Panc1 (cell line): ENCODE measurements at regions not wholly inside any gene's neighbourhood (a gene's known extent, or its start where the extent isn't known, plus 50 kb on each side); places are given as distances from the start of the nearest gene placed in this dataset.

Experiments
- ATAC-seq: fragments of 200-7000 bp; cut with Tn5 transposase; 2 replicates; pipeline ENCODE4 v1.9.1; 2020; ENCODE audit warnings: mild to moderate bottlenecking, moderate library complexity
- BruUV-seq: library from RNA; stranded (reverse); fragments of 400-500 nt; replicated peaks from 2 replicates; lab custom pipeline; 2021; lab: Mats Ljungman, UMichigan
- CTCF ChIA-PET: fragments of 300-600 bp; sonication (Branson Sonifier 250); formaldehyde crosslinking; loops from one replicate; lab custom pipeline; 2022; ENCODE audit warnings: antibody characterized with exemption; lab: Charles Lee
- POLR2A ChIA-PET: fragments of 300-600 bp; sonication (Branson Sonifier 250); formaldehyde crosslinking; loops from one replicate; lab custom pipeline; 2022; ENCODE audit warnings: antibody characterized with exemption; lab: Charles Lee
- DNase-seq: peaks from one replicate; pipeline ENCODE4 v3.0.0-alpha.2; 2010; ENCODE audit warnings: low read depth, low spot score
- H3K27ac ChIP-seq: 2 replicates; pipeline ENCODE4 v1.5.1; 2011; ENCODE audit warnings: mild to moderate bottlenecking, low read length, inconsistent platforms
- H3K27me3 ChIP-seq: fragments of 200-500 bp; sonication (Bioruptor generic); 2 replicates; pipeline ENCODE4 v1.6.0; 2014; ENCODE audit warnings: low read length, inconsistent platforms; ENCODE audit not compliant: control insufficient read depth, insufficient read depth
- H3K36me3 ChIP-seq: fragments of 200-500 bp; sonication (Bioruptor generic); 2 replicates; pipeline ENCODE4 v1.5.1; 2014; ENCODE audit warnings: inconsistent platforms, mild to moderate bottlenecking, low read length, moderate library complexity; ENCODE audit not compliant: control insufficient read depth, insufficient read depth
- H3K4me1 ChIP-seq: 2 replicates; pipeline ENCODE4 v1.5.1; 2011; ENCODE audit warnings: inconsistent platforms, mild to moderate bottlenecking, low read length, moderate library complexity; ENCODE audit not compliant: control insufficient read depth, insufficient read depth
- H3K4me3 ChIP-seq, 2 experiments: 2 replicates each; pipeline ENCODE4 v1.5.1; 2011 to 2012; ENCODE audit warnings: low read depth in 2 of 2, low read length in 2 of 2, mild to moderate bottlenecking in 2 of 2, inconsistent platforms in 1 of 2, moderate library complexity in 1 of 2
- H3K9me3 ChIP-seq: fragments of 200-500 bp; sonication (Bioruptor generic); 2 replicates; pipeline ENCODE4 v1.5.1; 2014; ENCODE audit warnings: low read depth, mild to moderate bottlenecking, inconsistent platforms, low read length, moderate library complexity; ENCODE audit not compliant: control insufficient read depth, insufficient read depth
- POLR2AphosphoS5 ChIP-seq: IDR thresholded peaks from 2 replicates; pipeline ENCODE4 v1.6.1; 2012; ENCODE audit warnings: mild to moderate bottlenecking, low read depth, low read length, moderate library complexity
- SIN3A ChIP-seq: IDR thresholded peaks from 2 replicates; pipeline ENCODE4 v1.6.1; 2012; ENCODE audit warnings: low read depth, mild to moderate bottlenecking, low read length, moderate library complexity, borderline replicate concordance; ENCODE audit not compliant: insufficient read depth
- TCF7L2 ChIP-seq: IDR thresholded peaks from 2 replicates; pipeline ENCODE4 v1.6.1; 2011; ENCODE audit warnings: mild to moderate bottlenecking, low read depth, low read length, inconsistent platforms
- in situ Hi-C: cut with HindIII; loops from 2 replicates; pipeline ENCODE4 v1.10.0; 2016; ENCODE audit warnings: low sequenced_read_pairs, low pct_unique_long_range_greater_than_20kb
- intact Hi-C: fragments of 100-400 bp; cut with micrococcal nuclease; formaldehyde crosslinking; loops from one replicate; pipeline ENCODE4 v1.10.0; 2022; ENCODE audit not compliant: unreplicated experiment
- TF ChIP-seq, protein P1 (sequence below): fragments of 450-650 bp; IDR thresholded peaks from 2 replicates; pipeline ENCODE4 v1.5.1; 2017; ENCODE audit warnings: mild to moderate bottlenecking
- TF ChIP-seq, protein P2 (sequence below), 2 experiments: IDR thresholded peaks; 2 replicates each; pipeline ENCODE4 v1.6.1; 2011 to 2012; ENCODE audit warnings: low read depth in 2 of 2, control low read depth in 1 of 2, low read length in 1 of 2, mild to moderate bottlenecking in 1 of 2, moderate library complexity in 1 of 2; ENCODE audit not compliant: insufficient read depth in 1 of 2

GRCh38 chr15:98537516-98538060, 110.8 kb upstream of the IGF1R start:
- in situ Hi-C loops (no loop called here), intact Hi-C loops (no loop called here)
- no peaks in the 10 kb centered on the region for H3K4me1 ChIP-seq
- peaks cover 17% of the 10 kb centered on the region for H3K27me3 ChIP-seq
- no peak for ATAC-seq
- POLR2A ChIA-PET: no interaction called here
- BruUV-seq: no TSS peak
- CTCF ChIA-PET: no interaction called here
- no peak for DNase-seq
- no peak overlapping the region for H3K4me3 ChIP-seq
- no peaks in the 10 kb centered on the region for H3K36me3 ChIP-seq
- no peak overlapping the region for H3K27ac ChIP-seq
- no peaks in the 10 kb centered on the region for H3K9me3 ChIP-seq
- TF ChIP-seq, protein P1, sequence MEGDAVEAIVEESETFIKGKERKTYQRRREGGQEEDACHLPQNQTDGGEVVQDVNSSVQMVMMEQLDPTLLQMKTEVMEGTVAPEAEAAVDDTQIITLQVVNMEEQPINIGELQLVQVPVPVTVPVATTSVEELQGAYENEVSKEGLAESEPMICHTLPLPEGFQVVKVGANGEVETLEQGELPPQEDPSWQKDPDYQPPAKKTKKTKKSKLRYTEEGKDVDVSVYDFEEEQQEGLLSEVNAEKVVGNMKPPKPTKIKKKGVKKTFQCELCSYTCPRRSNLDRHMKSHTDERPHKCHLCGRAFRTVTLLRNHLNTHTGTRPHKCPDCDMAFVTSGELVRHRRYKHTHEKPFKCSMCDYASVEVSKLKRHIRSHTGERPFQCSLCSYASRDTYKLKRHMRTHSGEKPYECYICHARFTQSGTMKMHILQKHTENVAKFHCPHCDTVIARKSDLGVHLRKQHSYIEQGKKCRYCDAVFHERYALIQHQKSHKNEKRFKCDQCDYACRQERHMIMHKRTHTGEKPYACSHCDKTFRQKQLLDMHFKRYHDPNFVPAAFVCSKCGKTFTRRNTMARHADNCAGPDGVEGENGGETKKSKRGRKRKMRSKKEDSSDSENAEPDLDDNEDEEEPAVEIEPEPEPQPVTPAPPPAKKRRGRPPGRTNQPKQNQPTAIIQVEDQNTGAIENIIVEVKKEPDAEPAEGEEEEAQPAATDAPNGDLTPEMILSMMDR: no peak
- no peak for TF ChIP-seq TCF7L2
- no peak for TF ChIP-seq SIN3A
- TF ChIP-seq, protein P2, sequence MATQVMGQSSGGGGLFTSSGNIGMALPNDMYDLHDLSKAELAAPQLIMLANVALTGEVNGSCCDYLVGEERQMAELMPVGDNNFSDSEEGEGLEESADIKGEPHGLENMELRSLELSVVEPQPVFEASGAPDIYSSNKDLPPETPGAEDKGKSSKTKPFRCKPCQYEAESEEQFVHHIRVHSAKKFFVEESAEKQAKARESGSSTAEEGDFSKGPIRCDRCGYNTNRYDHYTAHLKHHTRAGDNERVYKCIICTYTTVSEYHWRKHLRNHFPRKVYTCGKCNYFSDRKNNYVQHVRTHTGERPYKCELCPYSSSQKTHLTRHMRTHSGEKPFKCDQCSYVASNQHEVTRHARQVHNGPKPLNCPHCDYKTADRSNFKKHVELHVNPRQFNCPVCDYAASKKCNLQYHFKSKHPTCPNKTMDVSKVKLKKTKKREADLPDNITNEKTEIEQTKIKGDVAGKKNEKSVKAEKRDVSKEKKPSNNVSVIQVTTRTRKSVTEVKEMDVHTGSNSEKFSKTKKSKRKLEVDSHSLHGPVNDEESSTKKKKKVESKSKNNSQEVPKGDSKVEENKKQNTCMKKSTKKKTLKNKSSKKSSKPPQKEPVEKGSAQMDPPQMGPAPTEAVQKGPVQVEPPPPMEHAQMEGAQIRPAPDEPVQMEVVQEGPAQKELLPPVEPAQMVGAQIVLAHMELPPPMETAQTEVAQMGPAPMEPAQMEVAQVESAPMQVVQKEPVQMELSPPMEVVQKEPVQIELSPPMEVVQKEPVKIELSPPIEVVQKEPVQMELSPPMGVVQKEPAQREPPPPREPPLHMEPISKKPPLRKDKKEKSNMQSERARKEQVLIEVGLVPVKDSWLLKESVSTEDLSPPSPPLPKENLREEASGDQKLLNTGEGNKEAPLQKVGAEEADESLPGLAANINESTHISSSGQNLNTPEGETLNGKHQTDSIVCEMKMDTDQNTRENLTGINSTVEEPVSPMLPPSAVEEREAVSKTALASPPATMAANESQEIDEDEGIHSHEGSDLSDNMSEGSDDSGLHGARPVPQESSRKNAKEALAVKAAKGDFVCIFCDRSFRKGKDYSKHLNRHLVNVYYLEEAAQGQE (IDR thresholded peaks at IDR 0.05; ENCODE audit: insufficient read depth in 1 of 2, low read depth in 2 of 2, low read length in 1 of 2): no peak
- no peak for TF ChIP-seq POLR2AphosphoS5

- Histone ChIP-seq H3K36me3 (no peaks in the 10 kb centered on the region), H3K4me3 (no peak overlapping the region), H3K4me1 (no peaks in the 10 kb centered on the region), H3K27me3 (peaks cover 17% of the 10 kb centered on the region), H3K27ac (no peak overlapping the region), H3K9me3 (no peaks in the 10 kb centered on the region)
- no peak for DNase-seq
- TF ChIP-seq POLR2AphosphoS5 (no peak), TCF7L2 (no peak), SIN3A (no peak)
- TF ChIP-seq, protein P2 (IDR thresholded peaks at IDR 0.05; ENCODE audit: insufficient read depth in 1 of 2, low read depth in 2 of 2, low read length in 1 of 2): no peak
- TF ChIP-seq, protein P1: no peak
- CTCF ChIA-PET: no interaction called here
- in situ Hi-C loops: no loop called here
- no peak for ATAC-seq
- no TSS peak for BruUV-seq
- intact Hi-C loops: no loop called here
- POLR2A ChIA-PET: interaction anchor here (0.6 kb wide), 1 partner anchor 98 kb away, joined by 3 read pairs; no protein-coding TSS in a partner anchor
Measured at GRCh38 chr15:98541519-98541918, 106.8 kb upstream of the IGF1R start.
